HAP-1 (cell line): ENCODE measurements at regions not wholly inside any gene's neighbourhood (a gene's known extent, or its start where the extent isn't known, plus 50 kb on each side); places are given as distances from the start of the nearest gene placed in this dataset.

ENCODE experiments used
- DNase-seq, 2 experiments: peaks; one replicate each; pipeline ENCODE4 v3.0.0-alpha.2; 2016 to 2020; ENCODE audit warnings: low spot score in 2 of 2
- H3K27me3 ChIP-seq: fragments of 250-450 bp; sonication (Bioruptor Pico); 2 replicates; pipeline ENCODE4 v1.5.1; 2020; ENCODE audit warnings: low read depth, mild to moderate bottlenecking, moderate library complexity
- H3K36me3 ChIP-seq: fragments of 250-450 bp; sonication (Bioruptor Pico); replicated peaks from 2 replicates; pipeline ENCODE4 v1.5.1; 2020; ENCODE audit warnings: mild to moderate bottlenecking
- H3K4me1 ChIP-seq: fragments of 250-450 bp; sonication (Bioruptor Pico); 2 replicates; pipeline ENCODE4 v1.5.1; 2020; ENCODE audit warnings: mild to moderate bottlenecking
- H3K4me3 ChIP-seq: fragments of 250-450 bp; sonication (Bioruptor Pico); 2 replicates; pipeline ENCODE4 v1.5.1; 2020; ENCODE audit warnings: mild to moderate bottlenecking, moderate library complexity
- H3K9me3 ChIP-seq: fragments of 250-450 bp; sonication (Bioruptor Pico); 2 replicates; pipeline ENCODE4 v1.5.1; 2020; ENCODE audit warnings: mild to moderate bottlenecking, moderate library complexity
- in situ Hi-C: fragments of 300-500 bp; cut with MboI; formaldehyde crosslinking; loops from 3 replicates; pipeline ENCODE4 v1.14.3; 2020; ENCODE audit warnings: low sequenced_read_pairs, inconsistent platforms, mixed read lengths

DNA sequence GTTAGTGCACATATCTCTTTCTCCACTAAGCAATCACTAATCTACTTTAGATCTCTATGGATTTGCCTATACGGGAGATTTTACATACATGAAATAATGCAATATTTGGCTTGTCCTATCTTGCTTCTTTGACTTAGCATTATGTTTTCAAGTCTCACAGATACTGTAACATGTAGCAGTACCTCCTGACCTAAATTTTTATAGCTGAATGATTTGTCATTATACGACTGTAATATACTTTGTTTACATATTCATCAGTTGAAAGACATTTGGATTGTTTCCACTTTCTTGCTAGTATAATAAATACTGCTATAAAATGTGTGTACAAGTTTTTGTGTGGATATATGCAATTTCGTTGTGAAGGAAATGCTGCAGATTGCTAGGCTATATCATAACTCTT, 1520.8 kb upstream of the CDH6 start:
- no peaks in the 10 kb centered on the region for H3K27me3 ChIP-seq
- H3K36me3 ChIP-seq, result no peaks in the 10 kb centered on the region
- H3K4me3 ChIP-seq, result no peak overlapping the region
- no peaks in the 10 kb centered on the region for H3K4me1 ChIP-seq
- no peaks in the 10 kb centered on the region; the same call in 1 of the 2 replicates for H3K9me3 ChIP-seq
- no peak for DNase-seq
- in situ Hi-C loops, result no loop called here

DNA sequence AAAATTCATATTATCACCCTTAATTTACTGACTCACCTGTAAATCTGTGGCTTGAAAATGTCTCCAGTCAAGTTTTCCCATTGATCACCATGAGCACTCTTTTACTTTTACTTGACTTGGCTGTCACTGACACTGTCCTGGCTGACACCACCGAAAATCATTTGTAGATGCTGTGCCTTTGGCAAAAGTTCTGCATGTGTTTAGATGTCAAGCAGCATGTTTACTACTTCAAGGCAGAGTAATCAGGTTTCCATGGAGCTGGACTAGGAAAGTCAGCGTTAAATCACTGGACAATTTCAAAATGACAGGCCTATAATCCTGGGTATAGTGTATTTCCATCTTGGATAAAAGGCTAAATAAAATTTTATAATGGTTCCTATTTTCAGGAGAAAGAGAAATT, 1530.6 kb upstream of the CDH6 start:
- no peak for DNase-seq
- Histone ChIP-seq H3K4me1 (no peaks in the 10 kb centered on the region), H3K9me3 (no peaks in the 10 kb centered on the region), H3K36me3 (no peaks in the 10 kb centered on the region), H3K27me3 (no peaks in the 10 kb centered on the region), H3K4me3 (no peak overlapping the region)
- in situ Hi-C loops, result no loop called here

DNA sequence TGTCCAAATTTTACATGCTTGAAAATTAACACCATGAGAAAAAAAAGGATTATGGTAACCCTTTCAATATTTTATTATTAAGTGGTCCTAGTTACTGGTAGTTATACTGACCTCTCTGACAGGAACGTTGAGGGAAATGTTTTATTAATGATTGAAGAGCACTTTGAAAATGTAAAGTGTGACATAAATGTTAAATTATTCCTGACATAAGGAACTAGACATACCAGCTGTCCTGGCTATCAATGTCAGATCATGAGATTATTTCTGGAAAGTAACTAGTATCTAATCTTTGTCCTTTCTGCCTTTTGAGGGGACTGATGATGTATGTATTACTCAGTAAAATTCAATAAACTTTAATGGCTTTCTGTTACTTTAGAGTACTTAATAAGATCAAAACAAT, 1538.5 kb upstream of the CDH6 start:
- no peaks in the 10 kb centered on the region for H3K9me3 ChIP-seq
- no peaks in the 10 kb centered on the region for H3K36me3 ChIP-seq
- in situ Hi-C loops, result no loop called here
- DNase-seq, result no peak
- no peaks in the 10 kb centered on the region for H3K27me3 ChIP-seq
- no peaks in the 10 kb centered on the region for H3K4me1 ChIP-seq
- H3K4me3 ChIP-seq, result no peak overlapping the region

DNA sequence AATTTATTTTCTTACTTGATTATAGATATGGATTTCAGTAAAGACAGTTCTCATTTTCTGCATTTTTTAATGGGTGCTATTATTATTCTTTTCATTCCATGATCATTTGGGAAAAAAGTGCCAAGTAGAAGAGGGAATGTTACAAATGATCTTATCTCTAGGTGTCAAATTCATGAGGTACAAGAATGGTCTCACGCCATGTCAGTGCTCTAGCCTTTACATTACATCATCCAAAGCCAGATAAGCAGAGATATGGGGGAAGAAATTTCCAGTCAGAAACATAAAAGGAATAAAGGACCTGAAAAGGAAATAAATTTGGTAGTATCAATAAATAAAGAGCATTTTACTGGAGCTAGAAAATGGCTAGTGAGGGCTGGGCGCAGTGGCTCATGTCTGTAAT, 1544.2 kb upstream of the CDH6 start:
- Histone ChIP-seq H3K9me3 (no peaks in the 10 kb centered on the region), H3K4me3 (no peak overlapping the region), H3K4me1 (no peaks in the 10 kb centered on the region), H3K36me3 (no peaks in the 10 kb centered on the region), H3K27me3 (no peaks in the 10 kb centered on the region)
- no peak for DNase-seq
- in situ Hi-C loops, result no loop called here

DNA sequence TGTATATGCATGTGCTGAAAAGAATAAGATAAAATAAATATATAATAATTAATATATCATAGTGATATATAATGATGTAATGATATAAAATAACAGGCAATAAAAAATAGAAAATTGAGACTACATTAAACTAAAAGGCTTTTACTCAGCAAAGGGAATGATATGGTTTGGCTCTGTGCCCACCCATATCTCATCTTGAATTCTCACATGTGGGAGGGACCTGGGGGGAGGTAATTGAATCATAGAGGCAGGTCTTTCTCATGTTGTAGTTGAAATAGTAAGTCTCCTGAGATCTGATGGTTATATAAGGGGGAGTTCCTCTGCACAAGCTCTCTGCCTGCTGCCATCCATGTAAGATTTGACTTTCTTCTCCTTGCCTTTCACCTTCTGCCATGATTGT, 1550.9 kb upstream of the CDH6 start:
- DNase-seq, result no peak
- H3K4me3 ChIP-seq, result no peak overlapping the region
- no peaks in the 10 kb centered on the region for H3K9me3 ChIP-seq
- H3K27me3 ChIP-seq, result no peaks in the 10 kb centered on the region
- H3K4me1 ChIP-seq, result no peaks in the 10 kb centered on the region
- in situ Hi-C loops, result no loop called here
- H3K36me3 ChIP-seq, result no peaks in the 10 kb centered on the region

DNA sequence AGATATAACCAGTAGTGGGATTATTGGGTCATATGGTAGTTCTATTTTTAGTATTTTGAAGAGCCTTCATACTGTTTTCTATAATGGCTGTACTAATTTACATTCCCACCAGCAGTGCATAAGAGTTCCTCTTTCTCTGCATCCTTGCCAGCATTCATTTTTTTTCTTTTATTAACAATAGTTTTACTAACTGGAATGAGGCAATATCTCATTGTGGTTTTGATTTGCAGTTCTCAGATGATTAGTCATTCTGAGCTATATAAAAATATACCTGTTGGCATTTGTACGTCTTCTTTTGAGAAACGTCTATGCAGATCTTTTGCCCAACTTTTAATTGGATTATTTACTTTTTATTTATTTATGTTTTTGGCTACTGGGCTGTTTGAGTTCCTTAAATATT, 1579.3 kb upstream of the CDH6 start:
- Histone ChIP-seq H3K4me1 (no peaks in the 10 kb centered on the region), H3K4me3 (no peak overlapping the region), H3K36me3 (no peaks in the 10 kb centered on the region), H3K9me3 (no peaks in the 10 kb centered on the region), H3K27me3 (no peaks in the 10 kb centered on the region)
- in situ Hi-C loops, result no loop called here
- no peak for DNase-seq

DNA sequence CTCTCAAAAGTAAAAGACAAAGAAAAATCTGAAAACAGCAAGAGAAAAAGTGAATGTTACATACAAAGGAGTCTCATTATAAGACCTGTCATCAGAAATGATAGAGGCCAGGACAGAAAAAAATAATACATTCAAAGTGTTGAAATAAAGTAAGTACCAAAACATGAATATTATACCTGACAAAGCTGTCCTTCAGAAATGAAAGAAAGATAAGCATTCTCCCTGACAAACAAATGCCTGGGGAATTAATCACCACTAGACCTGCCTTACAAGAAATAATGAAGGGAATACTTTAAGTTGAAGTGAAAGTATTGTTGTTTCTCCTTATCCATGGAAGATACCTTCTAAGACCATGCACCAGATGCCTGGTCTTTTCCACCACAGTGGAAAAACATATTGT, 1605.2 kb upstream of the CDH6 start:
- no peaks in the 10 kb centered on the region for H3K4me1 ChIP-seq
- H3K27me3 ChIP-seq, result no peaks in the 10 kb centered on the region
- no peak for DNase-seq
- no peaks in the 10 kb centered on the region for H3K36me3 ChIP-seq
- in situ Hi-C loops, result no loop called here
- no peak overlapping the region for H3K4me3 ChIP-seq
- H3K9me3 ChIP-seq, result no peaks in the 10 kb centered on the region

DNA sequence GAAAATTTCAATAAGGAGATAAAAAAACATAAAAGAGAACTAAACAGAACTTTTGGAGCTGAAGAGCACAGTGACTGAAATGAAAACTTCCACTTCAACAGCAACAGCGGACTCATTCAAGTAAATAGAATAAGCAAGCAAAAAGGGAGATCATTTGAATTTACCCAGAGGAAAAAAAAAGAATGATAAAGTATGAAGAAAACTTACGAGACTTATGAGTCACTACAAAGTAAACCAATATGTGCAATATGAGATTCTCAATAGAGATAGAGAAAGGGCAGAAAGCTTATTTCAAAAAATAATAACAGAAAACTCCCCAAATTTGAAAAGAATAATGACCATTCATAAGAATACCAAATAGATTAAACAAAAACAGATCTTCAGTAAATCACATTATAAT, 1605.7 kb upstream of the CDH6 start:
- no peak for DNase-seq
- H3K4me1 ChIP-seq, result no peaks in the 10 kb centered on the region
- no peak overlapping the region for H3K4me3 ChIP-seq
- H3K27me3 ChIP-seq, result no peaks in the 10 kb centered on the region
- in situ Hi-C loops, result no loop called here
- no peaks in the 10 kb centered on the region for H3K9me3 ChIP-seq
- no peaks in the 10 kb centered on the region for H3K36me3 ChIP-seq

DNA sequence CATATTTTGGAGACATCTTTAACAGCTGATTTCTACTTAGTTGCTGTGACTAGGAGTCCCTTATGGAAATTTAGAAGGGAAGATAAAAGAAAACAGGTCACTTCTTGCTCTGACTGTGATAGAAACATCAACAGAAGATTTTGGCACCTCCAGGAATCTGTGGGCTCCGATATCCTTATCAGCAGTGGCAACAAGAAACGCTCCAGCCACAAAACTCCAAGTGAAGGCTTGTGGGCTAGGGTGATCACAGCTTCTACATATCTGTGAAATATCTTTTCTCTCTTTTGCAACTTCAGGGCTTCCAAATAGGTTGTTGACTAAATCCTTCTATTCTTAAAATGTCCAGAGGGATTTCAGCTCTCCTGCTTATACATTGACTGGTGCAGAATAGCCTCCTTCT, 1625.5 kb upstream of the CDH6 start:
- no peaks in the 10 kb centered on the region for H3K36me3 ChIP-seq
- in situ Hi-C loops, result no loop called here
- DNase-seq, result no peak
- H3K4me1 ChIP-seq, result no peaks in the 10 kb centered on the region
- H3K4me3 ChIP-seq, result no peak overlapping the region
- no peaks in the 10 kb centered on the region for H3K9me3 ChIP-seq
- H3K27me3 ChIP-seq, result no peaks in the 10 kb centered on the region

DNA sequence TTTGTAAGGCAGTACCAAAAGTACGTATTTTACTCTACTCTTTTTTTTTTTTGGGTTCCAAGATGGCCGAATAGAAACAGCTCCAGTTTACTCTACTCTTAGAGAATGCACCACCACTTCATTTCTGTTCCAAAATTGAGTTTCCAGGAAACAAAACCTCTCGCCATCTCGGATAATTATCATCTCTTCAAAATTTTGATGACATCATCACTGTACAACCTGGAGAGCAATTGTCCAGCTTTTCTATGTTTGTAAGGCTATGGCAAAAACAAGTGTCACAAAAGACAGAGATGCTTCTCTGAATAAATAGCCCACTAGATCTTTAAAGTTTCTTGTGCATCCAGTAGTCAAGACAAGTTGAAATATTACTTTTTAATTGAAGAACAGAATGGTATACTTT, 1631.9 kb upstream of the CDH6 start:
- in situ Hi-C loops, result no loop called here
- DNase-seq, result no peak
- Histone ChIP-seq H3K4me3 (no peak overlapping the region), H3K9me3 (no peaks in the 10 kb centered on the region), H3K36me3 (no peaks in the 10 kb centered on the region), H3K4me1 (no peaks in the 10 kb centered on the region), H3K27me3 (no peaks in the 10 kb centered on the region)

DNA sequence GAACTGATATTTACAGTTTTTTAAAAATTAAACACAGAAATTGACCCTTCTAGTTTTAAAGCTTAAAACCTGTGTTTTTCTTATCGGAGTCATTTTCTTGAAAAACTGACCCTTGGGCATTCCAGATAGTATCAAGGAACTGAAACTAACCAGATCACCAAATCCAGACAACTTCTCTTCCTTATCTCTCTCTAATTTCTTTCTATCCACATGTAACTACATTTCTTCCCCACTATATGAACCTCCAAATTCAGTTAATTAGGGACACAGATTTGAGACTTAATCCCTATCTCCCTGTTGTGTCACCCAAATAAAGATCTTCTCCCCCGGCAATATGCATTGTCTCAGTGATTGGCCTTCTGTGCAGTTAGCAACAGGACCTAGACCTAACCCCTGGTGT, 1643.0 kb upstream of the CDH6 start:
- Histone ChIP-seq H3K36me3 (no peaks in the 10 kb centered on the region), H3K4me3 (no peak overlapping the region), H3K27me3 (no peaks in the 10 kb centered on the region), H3K9me3 (no peaks in the 10 kb centered on the region), H3K4me1 (no peaks in the 10 kb centered on the region)
- no peak for DNase-seq
- in situ Hi-C loops, result no loop called here

DNA sequence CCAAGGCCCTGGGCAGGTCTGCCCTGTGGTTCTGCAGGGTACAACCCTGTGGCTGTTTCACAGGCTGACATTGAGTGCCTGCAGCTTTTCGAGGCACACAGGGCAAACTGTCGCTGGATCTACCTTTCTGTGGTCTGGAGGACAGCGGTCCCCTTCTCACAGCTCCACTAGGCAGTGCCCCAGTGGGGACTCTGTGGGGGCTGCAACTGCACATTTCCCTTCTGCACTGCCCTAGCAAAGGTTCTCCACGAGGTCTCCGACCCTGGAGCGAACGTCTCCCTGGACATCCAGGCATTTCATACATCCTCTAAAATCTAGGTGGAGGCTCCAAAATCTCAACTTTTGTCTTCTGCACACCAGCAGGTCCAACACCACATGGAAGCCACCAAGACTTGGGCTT, 1645.2 kb upstream of the CDH6 start:
- in situ Hi-C loops, result no loop called here
- no peak for DNase-seq
- Histone ChIP-seq H3K27me3 (no peaks in the 10 kb centered on the region), H3K4me1 (no peaks in the 10 kb centered on the region), H3K36me3 (no peaks in the 10 kb centered on the region), H3K9me3 (no peaks in the 10 kb centered on the region), H3K4me3 (no peak overlapping the region)

DNA sequence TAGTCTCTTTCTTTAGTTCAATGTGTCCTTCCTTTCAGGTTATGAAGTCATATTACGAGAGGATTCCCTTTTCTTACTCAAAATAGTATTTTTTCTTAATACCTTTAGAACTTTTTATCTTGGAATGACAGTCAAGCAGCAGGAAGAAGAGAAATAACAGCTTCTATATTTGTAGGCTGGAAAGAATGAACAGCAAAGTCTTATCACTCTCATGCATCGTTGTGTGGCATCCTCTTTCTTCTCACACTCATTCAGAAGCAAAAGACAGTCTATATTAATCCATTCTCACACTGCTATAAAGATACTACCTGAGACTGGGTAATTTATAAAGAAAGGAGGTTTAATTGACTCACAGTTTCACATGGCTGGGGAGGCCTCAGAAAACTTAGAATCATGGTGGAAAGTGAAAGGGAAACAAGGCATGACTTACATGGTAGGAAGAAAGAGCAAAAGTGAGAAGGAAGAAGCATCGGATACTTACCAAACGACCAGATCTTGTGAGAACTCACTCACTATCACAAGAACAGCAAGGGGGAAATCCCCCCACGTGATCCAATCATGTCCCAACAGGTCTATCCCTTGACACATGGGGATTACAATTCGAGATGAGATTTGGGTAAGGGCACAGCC, 1646.1 kb upstream of the CDH6 start:
- in situ Hi-C loops, result no loop called here
- no peak overlapping the region for H3K4me3 ChIP-seq
- no peaks in the 10 kb centered on the region for H3K9me3 ChIP-seq
- no peaks in the 10 kb centered on the region for H3K4me1 ChIP-seq
- DNase-seq, result no peak
- no peaks in the 10 kb centered on the region for H3K27me3 ChIP-seq
- H3K36me3 ChIP-seq, result no peaks in the 10 kb centered on the region

DNA sequence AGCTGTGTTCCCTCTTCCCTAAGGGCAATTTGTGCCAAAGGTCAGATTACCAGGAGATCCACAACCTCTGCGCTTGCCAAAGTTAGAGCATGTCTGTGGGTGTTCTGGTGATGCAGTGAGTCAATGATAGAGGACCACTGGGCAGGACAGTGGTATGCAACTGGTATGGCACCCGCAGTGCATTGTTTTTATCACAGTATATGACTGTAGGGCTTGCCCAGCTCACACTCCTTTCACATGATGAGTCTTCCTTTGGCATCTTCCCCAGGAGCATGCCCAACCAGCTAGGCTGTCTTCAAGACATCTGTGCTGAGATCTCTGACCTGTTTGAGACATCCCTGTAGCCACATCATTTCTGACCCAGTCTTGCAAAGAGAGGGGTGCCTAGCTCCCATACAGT, 1650.0 kb upstream of the CDH6 start:
- no peaks in the 10 kb centered on the region for H3K9me3 ChIP-seq
- no peak for DNase-seq

DNA sequence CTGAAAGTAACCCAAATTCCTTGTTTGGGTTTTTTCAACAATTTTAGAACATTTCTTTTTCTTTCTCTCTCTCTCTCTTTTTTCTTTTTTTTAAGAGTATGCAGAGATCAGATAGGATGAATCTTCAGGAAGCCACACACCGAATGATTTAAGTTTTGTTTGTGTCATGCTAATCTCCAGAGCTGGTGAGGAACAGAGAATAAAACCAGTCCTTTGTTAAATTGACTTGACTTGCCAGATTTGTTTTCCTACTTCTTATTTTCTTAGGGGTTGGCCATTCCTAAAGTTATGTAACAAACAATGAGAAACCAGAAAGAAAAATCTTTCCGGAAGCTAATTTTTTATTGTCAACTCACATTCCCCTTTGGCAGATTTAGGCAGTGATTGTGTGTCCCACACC, 1669.3 kb upstream of the CDH6 start:
- H3K27me3 ChIP-seq, result no peaks in the 10 kb centered on the region
- no peak overlapping the region for H3K4me3 ChIP-seq
- H3K4me1 ChIP-seq, result no peaks in the 10 kb centered on the region
- H3K36me3 ChIP-seq, result no peaks in the 10 kb centered on the region
- in situ Hi-C loops, result no loop called here
- no peaks in the 10 kb centered on the region for H3K9me3 ChIP-seq
- no peak for DNase-seq

More for the DNA sequence above, 1650.0 kb upstream of the CDH6 start:
- Histone ChIP-seq H3K27me3 (no peaks in the 10 kb centered on the region), H3K4me3 (no peak overlapping the region), H3K36me3 (no peaks in the 10 kb centered on the region), H3K4me1 (no peaks in the 10 kb centered on the region)
- in situ Hi-C loops, result no loop called here
